Fibroblast of skin of right quadriceps (primary cell): ENCODE measurements at regions not wholly inside any gene's neighbourhood (a gene's known extent, or its start where the extent isn't known, plus 50 kb on each side); places are given as distances from the start of the nearest gene placed in this dataset.
"Not testable (repeated sequence)": the region's sequence is repeated elsewhere in the genome, so short reads cannot be mapped to it uniquely, and the experiment has no call there.

Experiments used
- DNase-seq: peaks from one replicate; pipeline ENCODE4 v3.0.0-alpha.2; 2013

DNA sequence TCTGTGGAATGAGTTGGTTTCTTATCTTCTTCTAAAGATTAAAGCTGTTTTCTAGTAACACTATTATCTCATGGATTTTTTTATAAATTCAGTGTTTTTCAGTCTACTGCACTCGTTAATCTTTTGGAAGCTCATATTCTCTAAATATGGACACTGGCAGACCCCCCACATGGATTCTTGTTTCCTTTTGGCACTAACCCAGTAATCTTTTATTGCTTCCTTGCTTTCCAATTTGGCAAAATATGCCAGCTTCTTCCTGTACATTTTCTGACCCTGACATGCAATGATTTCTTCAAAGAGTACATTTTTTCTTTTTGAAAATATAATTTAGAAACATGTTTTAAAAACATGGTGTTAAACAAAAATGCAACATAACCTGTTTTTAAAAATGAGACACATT is 474.2 kb upstream of the FTMT start:
- peak; percentile 1 for DNase-seq

DNA sequence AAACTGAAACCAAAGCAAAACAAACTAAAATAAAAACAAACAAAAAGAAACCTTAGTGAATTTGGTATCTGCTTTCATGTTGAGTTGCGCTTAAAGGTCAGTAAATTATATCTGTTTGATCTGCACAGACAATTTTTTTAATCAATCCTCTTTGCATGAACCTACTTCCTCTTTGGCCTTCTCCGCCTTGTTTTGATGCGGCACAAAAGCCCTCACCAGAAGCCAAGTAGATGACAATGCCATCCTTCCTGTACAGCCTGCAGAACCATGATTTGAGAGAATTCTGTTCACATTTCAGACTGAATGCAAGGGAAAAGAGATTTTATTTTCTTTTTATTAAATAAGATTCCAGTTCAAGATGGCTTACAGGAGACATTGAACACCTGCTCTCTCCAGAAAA is 473.6 kb upstream of the FTMT start:
- DNase-seq, result no peak

DNA sequence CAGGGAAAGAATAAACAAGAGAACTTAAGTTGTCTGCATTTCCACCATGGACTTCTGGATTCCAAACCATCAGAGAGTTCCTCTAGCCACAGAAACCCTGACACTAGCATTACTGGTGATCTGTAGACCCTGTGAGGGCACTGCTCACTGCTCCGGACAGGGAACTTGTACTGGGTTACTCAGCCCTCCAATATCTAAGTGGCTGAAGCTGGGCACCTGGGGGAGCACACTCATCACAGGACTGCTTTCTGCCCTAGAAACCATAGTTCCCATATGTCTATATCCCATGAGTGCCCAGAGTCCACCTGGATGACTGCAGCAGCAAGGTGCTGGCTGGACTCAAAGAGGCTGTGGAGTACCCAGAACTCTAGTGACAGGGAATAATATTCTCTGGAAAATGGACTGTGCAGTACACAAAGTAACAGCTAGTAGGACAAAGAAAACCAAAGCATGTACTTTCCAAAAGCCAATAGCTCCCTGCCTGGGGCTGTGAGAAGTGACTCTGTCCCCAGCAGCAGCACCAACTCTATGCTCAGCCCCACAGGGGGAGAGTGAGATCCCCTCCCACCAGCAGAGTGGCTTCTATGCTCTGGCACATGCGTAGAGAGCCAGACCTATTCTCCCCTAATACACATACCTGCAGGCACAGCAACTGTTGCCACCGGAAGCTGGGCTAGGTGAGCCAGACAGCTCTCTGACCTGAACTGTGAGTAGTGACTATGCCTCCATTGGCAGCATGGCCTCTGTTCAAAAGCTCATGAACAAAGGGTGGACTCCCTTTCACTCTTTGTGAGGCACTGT is 472.9 kb upstream of the FTMT start:
- no peak for DNase-seq

DNA sequence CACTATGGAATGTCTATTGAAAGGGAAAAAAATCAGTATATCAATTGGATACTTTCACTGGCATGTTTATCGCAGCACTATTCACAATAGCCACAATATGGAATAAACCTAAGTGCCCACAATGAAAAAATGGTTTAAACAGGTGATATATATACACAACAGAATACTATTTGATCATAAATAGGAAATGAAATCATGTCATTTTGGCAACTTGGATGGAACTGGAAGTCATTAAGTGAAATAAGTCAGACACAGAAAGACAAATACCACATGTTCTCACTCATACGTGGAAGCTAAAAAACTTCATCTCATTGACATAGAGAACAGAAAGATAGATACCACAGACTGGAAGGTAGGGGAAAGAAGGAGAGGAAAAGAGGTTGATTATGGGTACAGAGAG is 471.6 kb upstream of the FTMT start:
- DNase-seq, result no peak

DNA sequence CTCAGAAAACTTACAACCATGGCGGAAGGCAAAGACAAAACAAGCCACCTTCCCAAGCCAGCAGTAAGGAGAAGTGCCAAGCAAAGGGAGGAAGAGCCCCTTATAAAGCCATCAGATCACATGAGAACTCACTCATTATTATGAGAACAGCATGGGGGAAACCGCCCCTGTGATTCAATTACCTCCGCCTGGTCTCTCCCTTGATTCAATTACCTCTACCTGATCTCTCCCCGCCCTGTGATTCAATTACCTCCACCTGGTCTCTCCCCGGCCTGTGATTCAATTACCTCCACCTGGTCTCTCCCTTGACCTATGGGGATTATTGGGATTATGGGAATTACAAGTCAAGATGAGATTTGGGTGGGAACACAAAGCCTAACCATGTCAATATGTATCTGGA is 467.3 kb upstream of the FTMT start:
- no peak for DNase-seq

DNA sequence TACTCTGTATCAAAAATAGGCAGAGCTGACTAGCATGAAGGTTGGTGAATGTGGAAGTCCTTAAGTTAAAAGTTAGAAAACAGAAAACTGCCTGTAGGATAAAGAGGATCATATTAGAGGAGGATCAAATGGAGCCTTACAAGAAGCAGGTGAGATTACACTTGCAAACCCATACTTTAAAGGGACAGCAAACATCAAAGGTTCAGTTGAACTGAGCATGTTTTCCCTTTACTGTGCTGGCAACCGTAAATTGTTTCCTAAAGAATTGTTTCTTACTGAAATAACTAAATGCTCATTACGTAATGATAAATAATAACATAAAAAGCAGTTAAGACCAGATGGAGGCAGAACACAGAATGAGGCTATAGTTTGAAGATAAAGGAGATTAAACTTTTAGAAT is 465.3 kb upstream of the FTMT start:
- no peak for DNase-seq

DNA sequence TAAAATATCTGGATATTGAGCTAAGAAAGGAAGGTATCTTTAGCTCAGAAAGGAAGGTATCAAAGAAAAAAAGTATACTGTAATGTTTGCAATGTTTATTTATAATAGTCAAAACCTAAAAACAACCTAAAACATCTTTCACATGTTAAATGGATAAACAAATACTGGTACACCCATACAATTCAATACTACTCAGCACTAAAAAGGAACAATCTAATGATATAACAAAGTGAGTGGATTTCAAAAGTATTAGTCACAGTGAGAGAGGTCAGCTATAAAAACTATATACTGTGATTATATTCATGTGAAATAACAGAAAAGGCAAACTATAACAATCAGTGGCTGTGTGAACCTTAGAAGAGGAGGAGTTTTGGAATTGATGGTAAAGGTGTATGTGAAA is 455.0 kb upstream of the FTMT start:
- no peak for DNase-seq

DNA sequence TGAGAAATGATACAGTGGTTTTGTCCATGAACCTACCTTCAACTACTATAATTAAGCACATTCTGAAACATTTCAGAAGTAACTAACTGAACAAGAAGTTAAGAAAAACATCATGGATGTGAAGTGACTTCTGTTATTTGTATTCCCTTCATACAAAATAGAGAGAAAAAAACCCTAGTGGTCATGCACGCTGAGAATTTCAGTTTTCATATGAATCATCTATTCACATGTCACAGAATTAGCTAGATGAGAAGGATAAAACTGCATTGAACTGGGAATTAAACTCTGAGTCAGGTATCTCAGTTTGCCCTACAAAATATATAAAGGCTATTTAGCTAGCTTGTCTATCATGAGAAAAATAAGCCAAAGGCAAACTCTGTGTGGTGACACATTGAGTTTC is 451.8 kb upstream of the FTMT start:
- no peak for DNase-seq

DNA sequence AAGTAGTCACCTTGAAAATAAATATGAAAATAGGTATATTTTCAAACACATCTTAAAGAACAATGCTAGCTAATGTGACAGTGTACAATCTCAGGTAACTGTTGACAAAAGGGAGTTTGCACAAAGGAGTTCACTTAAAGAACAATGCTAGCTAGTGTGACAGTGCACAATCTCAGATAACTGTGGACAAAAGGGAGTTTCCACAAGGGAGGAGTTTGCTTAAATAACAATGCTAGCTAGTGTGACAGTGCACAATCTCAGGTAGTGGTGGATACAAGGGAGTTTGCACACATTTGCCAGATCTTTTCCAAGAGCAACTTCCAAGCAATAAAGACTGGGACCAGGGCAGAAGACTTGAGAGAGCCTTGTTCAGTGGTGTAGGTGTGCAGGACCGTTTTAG is 442.9 kb upstream of the FTMT start:
- DNase-seq, result no peak

DNA sequence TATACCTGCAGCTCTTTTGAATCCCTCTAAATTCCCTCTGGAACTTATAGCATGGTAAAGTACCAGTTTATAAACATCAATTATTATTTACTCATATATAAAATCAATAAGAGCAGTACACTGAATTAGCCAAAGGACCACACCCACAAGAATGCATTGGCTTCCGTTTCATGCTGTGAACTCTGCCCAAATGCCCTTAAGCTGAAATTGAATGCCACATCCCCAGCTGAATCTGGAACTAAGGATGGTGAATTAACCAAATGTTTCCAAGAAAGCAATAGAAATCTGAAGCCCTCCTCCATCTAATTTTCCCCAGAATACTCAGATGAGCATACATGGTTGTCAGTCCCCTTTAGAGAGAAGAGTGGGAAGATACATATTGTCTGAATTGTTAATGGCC is 436.4 kb upstream of the FTMT start:
- no peak for DNase-seq

DNA sequence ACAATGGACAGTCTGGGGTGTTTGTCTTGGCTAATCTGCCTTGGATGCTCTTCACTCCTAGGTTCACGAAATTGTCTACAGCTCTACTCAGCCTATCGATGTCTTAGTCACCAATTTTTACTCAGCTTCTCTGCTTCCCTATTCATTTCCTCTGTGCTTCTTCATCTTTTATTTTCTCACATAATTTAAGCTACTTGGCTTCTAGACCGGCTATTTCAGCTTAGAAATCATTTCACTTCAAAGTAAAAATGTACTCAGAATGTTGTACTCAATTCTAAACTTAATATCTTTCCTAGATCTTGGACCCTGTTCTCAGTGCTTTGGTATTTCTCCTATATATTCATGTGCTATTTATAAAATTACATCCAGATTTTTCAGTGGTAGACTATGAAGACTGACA is 430.0 kb upstream of the FTMT start:
- DNase-seq, result no peak

DNA sequence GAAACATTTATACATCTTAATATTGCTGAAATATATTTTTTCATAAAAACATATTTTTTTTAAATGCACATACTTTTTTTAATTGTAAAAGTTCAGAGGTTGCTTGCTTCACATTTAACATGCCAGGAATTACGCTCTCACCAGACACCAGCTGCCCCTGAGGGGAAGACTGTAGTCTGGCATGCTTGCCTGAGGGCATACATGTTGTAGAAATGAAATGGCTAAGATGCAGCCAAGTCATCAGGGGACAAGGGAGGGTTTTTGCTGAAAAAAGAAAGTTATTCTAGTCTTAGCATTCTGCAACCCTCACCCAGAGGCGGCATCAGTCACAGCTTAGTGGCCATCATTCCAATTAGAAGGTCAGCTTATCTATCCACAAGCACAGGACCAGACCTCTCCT is 426.7 kb upstream of the FTMT start:
- no peak for DNase-seq

DNA sequence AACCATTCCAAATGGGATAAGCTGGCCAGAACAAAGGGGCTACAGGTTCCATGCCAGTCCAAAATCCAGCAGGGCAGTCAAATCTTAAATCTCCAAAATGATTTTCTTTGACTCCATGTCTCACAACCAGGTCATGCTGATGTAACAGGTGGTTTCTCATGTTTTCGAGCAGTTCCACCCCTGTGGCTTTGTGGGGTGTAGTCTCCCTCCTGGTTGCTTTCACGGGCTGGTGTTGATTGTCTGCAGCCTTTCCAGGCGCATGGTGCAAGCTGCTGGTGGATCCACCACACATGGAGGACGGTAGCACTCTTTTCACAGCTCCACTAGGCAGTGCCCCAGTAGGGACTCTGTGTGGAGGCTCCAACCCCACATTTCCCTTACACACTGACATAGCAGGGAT is 425.5 kb upstream of the FTMT start:
- DNase-seq, result no peak

DNA sequence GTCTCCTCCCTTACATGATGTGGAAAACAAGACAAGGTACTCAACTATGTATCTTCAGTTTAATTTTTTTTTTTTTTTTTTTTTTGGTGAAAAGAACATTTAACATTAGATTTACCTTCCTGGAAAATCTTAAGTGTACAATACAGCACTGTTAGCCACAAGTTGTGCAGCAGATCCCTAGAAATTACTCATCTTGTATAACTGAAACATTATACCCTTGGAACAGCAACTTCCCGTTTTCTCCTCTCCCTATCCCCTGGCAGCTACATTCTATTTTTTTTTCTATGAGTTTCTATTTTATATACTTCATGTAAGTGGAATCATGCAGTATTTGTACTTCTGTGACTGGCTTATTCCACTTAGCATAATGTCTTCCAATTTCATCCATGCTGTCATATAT is 421.9 kb upstream of the FTMT start:
- no peak for DNase-seq

DNA sequence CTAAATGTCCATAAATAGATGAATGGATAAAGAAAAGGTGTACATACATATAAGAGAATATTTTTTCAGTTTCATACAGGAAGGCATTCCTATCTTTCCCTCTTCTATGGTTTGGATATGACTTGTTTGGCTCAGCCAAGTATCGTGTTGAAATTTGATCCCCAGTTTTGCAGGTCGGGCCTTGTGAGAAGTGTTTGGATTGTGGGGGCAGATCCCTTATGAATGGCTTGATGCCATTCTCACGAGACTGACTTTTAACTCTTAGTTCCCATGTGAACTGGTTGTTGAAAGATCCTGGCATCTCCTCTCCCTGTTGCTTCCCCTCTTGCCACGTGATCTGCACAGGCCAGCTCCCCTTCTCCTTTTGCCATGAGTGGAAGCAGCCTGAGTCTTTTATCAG is 421.1 kb upstream of the FTMT start:
- DNase-seq, result no peak

DNA sequence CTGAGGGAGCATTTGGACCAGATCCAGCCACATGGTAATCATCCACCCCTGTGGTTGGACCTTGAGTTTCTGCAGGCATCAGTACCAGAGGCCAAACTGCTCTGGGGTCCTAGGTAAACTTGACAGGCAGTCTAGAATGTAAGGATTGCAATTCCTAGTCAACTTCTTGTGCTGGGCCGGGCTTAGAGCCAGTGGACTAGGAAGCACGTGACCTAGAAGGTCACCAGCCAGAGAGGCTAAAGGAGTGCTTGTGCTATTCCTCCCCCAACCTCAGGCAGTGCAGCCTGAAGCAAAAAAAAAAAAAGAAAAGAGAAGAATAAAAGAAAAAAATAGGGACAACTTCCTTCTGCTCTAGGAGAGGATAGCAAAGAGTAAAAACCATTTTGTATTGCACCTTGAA is 406.2 kb upstream of the FTMT start:
- DNase-seq, result no peak

DNA sequence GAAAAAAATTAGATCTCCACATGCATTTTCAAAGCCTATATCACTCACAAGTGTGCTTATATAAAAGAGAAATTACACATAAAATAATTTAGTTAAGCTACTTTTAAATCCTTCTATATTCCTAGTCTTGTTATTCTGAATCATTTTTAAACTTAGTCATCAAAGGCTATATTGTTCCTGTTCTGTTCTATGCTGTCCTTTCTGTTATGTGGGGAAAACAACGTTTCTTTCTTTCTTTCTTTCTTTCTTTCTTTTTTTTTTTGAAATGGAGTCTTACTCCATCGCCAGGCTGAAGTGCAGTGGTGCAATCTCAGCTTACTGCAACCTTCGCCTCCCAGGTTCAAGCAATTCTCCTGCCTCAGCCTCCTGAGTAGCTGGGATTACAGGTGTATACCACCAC is 389.2 kb upstream of the FTMT start:
- DNase-seq, result no peak

DNA sequence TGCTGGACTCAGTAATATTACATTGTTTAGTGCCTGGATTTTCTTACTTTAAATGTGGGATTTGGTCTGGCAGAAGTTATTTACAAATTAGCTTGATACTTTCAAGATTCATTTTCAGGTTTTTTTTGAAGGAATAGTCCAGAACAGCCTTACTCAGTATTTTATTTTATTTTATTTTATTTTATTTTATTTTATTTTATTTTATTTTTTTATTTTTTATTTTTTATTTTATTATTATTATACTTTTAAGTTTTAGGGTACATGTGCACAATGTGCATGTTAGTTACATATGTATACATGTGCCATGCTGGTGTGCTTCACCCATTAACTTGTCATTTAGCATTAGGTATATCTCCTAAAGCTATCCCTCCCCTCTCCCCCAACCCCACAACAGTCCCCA is 380.5 kb upstream of the FTMT start:
- DNase-seq, result not testable (repeated sequence)

DNA sequence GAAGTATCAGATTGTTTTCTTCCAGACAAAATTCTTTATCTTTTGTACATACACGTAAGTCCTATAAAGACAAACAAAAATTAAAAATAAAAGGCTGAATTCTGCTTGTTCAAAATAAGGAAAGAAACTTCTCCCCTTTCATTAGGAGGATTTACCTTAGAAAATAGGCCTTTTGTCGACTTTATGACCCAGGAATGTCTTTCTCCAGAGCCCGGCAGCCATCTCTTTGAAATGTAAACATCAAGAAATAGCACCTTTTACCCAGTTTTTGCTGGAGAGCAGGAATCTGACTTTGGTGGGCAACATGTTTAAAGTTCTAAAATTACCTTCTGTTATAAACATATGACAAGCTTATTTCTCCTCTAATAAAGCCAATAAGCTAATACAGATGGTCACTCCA is 373.0 kb upstream of the FTMT start:
- no peak for DNase-seq

DNA sequence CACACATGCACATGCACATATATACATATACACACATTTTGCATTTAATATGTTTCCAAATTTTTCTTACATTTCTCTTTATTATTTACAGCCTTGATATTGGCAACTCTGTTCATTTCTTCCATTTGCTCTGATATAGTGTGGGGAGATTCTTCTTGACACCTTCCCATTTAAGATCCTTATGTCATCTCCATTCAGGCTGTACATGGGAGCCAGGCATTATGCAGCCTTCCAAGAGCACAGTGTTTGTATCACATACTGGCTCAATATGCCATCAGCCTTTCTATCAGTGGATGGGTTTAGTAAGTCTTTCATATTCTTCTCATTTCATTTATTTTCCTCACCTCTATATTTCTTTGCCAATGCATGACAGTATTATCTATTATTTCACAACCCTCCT is 372.3 kb upstream of the FTMT start:
- DNase-seq, result no peak

DNA sequence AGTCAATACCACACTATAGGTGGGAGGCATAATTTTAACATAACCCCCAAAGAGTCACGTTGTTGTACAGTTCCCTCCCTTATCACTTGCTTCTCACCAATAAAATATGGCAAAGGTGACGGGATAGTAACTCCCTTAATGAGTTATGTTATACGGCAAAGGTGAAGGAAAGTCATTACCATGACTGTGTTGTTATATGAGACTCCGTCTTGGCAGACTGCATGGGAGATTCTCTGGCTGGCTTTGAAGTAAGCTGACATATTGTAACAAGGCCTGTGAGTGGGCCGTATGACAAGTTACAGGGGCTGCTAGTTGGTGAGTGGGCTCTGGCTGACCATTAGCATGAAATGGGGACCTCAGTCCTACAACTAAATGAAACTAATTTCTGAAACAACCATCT is 366.4 kb upstream of the FTMT start:
- DNase-seq, result no peak

DNA sequence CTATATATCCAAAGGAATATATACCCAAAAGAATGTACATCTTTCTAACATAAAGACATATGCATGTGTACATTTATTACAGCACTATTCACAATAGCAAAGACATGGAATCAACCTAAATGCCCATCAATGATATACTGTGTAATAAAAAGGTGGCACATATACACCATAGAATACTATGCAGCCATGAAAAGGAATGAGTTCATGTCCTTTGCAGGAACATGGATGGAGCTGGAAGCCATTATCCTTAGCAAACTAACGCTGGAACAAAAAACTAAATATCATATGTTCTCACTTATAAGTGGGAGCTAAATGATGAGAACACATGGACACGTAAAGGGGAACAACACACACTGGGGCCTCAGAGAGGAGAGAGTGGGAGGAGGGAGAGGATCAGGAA is 365.7 kb upstream of the FTMT start:
- not testable (repeated sequence) for DNase-seq

DNA sequence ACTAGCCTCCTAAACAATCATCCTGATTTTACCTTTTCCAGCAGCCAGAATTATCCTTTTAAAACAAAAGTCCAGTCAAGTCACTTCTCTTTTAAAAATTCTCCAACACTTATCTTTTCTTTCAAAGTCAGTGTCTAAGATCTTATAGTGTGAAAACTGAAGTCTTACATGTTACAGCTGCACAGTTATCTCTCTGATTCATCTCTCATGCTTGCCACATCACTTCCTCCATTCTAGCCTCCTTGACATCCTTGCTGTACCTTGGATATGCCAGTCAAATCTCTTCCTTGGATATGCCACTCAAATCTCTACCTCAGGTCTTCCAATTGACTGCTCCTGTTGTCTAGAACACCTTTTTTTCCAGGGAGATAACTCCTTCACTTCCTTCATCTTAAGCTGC is 361.7 kb upstream of the FTMT start:
- no peak for DNase-seq

DNA sequence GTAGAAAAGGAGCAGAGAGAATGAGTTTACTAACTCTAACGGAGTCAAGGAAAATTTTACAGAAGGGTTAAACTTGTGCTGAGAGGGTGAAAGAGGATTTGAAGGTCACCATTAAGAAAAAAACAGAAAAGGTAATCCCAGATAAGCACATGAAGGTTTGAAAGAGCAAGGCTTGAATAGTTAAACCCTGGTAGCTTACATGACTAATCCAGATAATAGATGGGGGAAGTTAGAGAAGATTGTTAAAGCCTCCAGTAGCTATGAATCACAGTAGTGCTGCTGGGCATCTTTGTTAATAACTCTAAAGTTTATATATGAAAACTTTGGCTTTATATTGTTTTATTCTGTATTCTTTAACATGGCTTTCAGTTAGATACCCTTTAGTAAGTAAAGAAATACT is 354.5 kb upstream of the FTMT start:
- DNase-seq, result peak; percentile 6

DNA sequence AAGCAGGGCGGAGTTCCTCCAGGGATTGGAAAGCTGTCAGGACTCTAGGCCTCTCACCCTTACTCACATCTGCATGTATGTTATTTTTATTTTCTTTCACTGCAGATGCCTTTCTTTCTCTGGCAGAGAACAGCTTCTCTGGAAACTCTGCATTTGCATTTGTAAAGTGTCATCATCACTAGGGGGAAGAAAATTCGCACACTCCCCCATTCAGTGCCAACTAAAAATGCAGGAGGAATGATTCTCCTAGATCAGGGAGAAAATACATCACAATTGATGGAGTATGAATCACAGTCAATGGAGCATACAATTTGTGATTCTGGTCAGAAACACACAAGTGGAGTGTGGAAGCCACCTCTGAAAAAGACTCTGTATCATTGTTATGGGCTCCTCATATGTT is 351.4 kb upstream of the FTMT start:
- no peak for DNase-seq
